Brain microvascular endothelial cell (primary cell): ENCODE measurements at regions not wholly inside any gene's neighbourhood (a gene's known extent, or its start where the extent isn't known, plus 50 kb on each side); places are given as distances from the start of the nearest gene placed in this dataset.
A peak's percentile ranks its signal among the peaks of the same experiment; 100 is the strongest.

Experiments used
- DNase-seq: peaks from one replicate; pipeline ENCODE4 v3.0.0-alpha.2; 2020
- H3K27ac ChIP-seq: fragments of 250-450 bp; sonication (Bioruptor Pico); 2 replicates; pipeline ENCODE4 v1.5.1; 2020; ENCODE audit warnings: mild to moderate bottlenecking, moderate library complexity
- H3K27me3 ChIP-seq: fragments of 250-450 bp; sonication (Bioruptor Pico); replicated peaks from 2 replicates; pipeline ENCODE4 v1.5.1; 2020; ENCODE audit warnings: mild to moderate bottlenecking
- H3K36me3 ChIP-seq: fragments of 250-450 bp; sonication (Bioruptor Pico); replicated peaks from 2 replicates; pipeline ENCODE4 v1.5.1; 2020; ENCODE audit warnings: mild to moderate bottlenecking
- H3K4me3 ChIP-seq: 2 replicates; pipeline ENCODE4 v1.5.1; 2011; ENCODE audit warnings: low read depth, mild to moderate bottlenecking, control low read depth, low read length, moderate library complexity
- CTCF ChIP-seq: IDR thresholded peaks from 2 replicates; pipeline ENCODE4 v1.5.1; 2011; ENCODE audit warnings: low read depth, mild to moderate bottlenecking, moderate library complexity, low read length, control low read depth, inconsistent platforms; ENCODE audit errors: missing control alignments
- in situ Hi-C: cut with HindIII; loops from 2 replicates; pipeline ENCODE4 v1.10.0; 2017; ENCODE audit warnings: low sequenced_read_pairs, low pct_ligation_motif_present

- no peak overlapping the region for H3K4me3 ChIP-seq
- H3K36me3 ChIP-seq = no peaks in the 10 kb centered on the region
- no peak for DNase-seq
- in situ Hi-C loops = no loop called here
- H3K27ac ChIP-seq = peak overlapping the region; percentile 90
- TF ChIP-seq CTCF = no peak
- H3K27me3 ChIP-seq = no peaks in the 10 kb centered on the region
Observed at GRCh38 chr2:207257251-207258250, 91.8 kb upstream of the KLF7 start.

GRCh38 chr2:207258263-207258991 lies 92.7 kb upstream of the KLF7 start:
- in situ Hi-C loops = no loop called here
- H3K27me3 ChIP-seq = no peaks in the 10 kb centered on the region
- DNase-seq = peak; percentile 97
- H3K27ac ChIP-seq = peak overlapping the region; percentile 90
- TF ChIP-seq CTCF = peak; percentile 28
- H3K36me3 ChIP-seq = no peaks in the 10 kb centered on the region
- H3K4me3 ChIP-seq = no peak overlapping the region

- Histone ChIP-seq H3K4me3 (no peak overlapping the region), H3K27me3 (no peaks in the 10 kb centered on the region), H3K36me3 (no peaks in the 10 kb centered on the region), H3K27ac (no peak overlapping the region)
- in situ Hi-C loops = no loop called here
- DNase-seq = no peak
- TF ChIP-seq CTCF = no peak
Observed at GRCh38 chr2:207260021-207260420, 94.3 kb upstream of the KLF7 start.

GRCh38 chr2:207260947-207261346 lies 95.2 kb upstream of the KLF7 start:
- Histone ChIP-seq H3K36me3 (no peaks in the 10 kb centered on the region), H3K4me3 (no peak overlapping the region), H3K27me3 (no peaks in the 10 kb centered on the region), H3K27ac (no peak overlapping the region)
- DNase-seq = no peak
- TF ChIP-seq CTCF = no peak
- in situ Hi-C loops = no loop called here

GRCh38 chr2:207264310-207264709 lies 98.6 kb upstream of the KLF7 start:
- no peak for DNase-seq
- H3K4me3 ChIP-seq = no peak overlapping the region
- H3K27ac ChIP-seq = no peak overlapping the region
- no peaks in the 10 kb centered on the region for H3K27me3 ChIP-seq
- TF ChIP-seq CTCF = no peak
- H3K36me3 ChIP-seq = no peaks in the 10 kb centered on the region
- in situ Hi-C loops = no loop called here
